ENCODE measurements at regions not wholly inside any gene's neighbourhood (a gene's known extent, or its start where the extent isn't known, plus 50 kb on each side); places are given as distances from the start of the nearest gene placed in this dataset.

GRCh38 chr2:239695106-239695727, 294.4 kb upstream of the HDAC4 start:
- no peak for DNase-seq (ENCODE audit: low read depth in 1 of 2, low spot score in 1 of 2)

GRCh38 chr2:239694487-239694886, 293.7 kb upstream of the HDAC4 start:
- DNase-seq (ENCODE audit: low read depth in 1 of 2, low spot score in 1 of 2), result no peak

- no peak for DNase-seq (ENCODE audit: low read depth in 1 of 2, low spot score in 1 of 2)
Observed at GRCh38 chr2:239693761-239694415, 293.1 kb upstream of the HDAC4 start.

GRCh38 chr2:239693330-239693729, 292.5 kb upstream of the HDAC4 start:
- DNase-seq (ENCODE audit: low read depth in 1 of 2, low spot score in 1 of 2), result no peak

GRCh38 chr2:239692919-239693318, 292.1 kb upstream of the HDAC4 start:
- no peak for DNase-seq (ENCODE audit: low read depth in 1 of 2, low spot score in 1 of 2)

GRCh38 chr2:239692362-239692851, 291.6 kb upstream of the HDAC4 start:
- DNase-seq (ENCODE audit: low read depth in 1 of 2, low spot score in 1 of 2), result no peak

- DNase-seq (ENCODE audit: low read depth in 1 of 2, low spot score in 1 of 2), result no peak
Observed at GRCh38 chr2:239691720-239692119, 290.9 kb upstream of the HDAC4 start.

- DNase-seq (ENCODE audit: low read depth in 1 of 2, low spot score in 1 of 2), result no peak
Observed at GRCh38 chr2:239690651-239691631, 290.1 kb upstream of the HDAC4 start.

GRCh38 chr2:239689985-239690384, 289.2 kb upstream of the HDAC4 start:
- DNase-seq (ENCODE audit: low read depth in 1 of 2, low spot score in 1 of 2), result no peak

- DNase-seq (ENCODE audit: low read depth in 1 of 2, low spot score in 1 of 2), result no peak
Observed at GRCh38 chr2:239689410-239689809, 288.6 kb upstream of the HDAC4 start.

- DNase-seq (ENCODE audit: low read depth in 1 of 2, low spot score in 1 of 2), result no peak
Observed at GRCh38 chr2:239688840-239689239, 288.0 kb upstream of the HDAC4 start.

- no peak for DNase-seq (ENCODE audit: low read depth in 1 of 2, low spot score in 1 of 2)
Observed at GRCh38 chr2:239688122-239688681, 287.4 kb upstream of the HDAC4 start.

GRCh38 chr2:239687441-239687840, 286.6 kb upstream of the HDAC4 start:
- DNase-seq (ENCODE audit: low read depth in 1 of 2, low spot score in 1 of 2), result no peak

GRCh38 chr2:239685965-239686364, 285.1 kb upstream of the HDAC4 start:
- DNase-seq (ENCODE audit: low read depth in 1 of 2, low spot score in 1 of 2), result no peak

GRCh38 chr2:239685556-239685955, 284.7 kb upstream of the HDAC4 start:
- DNase-seq (ENCODE audit: low read depth in 1 of 2, low spot score in 1 of 2), result no peak

GRCh38 chr2:239684996-239685395, 284.2 kb upstream of the HDAC4 start:
- no peak for DNase-seq (ENCODE audit: low read depth in 1 of 2, low spot score in 1 of 2)

GRCh38 chr2:239684271-239684810, 283.5 kb upstream of the HDAC4 start:
- no peak for DNase-seq (ENCODE audit: low read depth in 1 of 2, low spot score in 1 of 2)

GRCh38 chr2:239682518-239682917, 281.7 kb upstream of the HDAC4 start:
- no peak for DNase-seq (ENCODE audit: low read depth in 1 of 2, low spot score in 1 of 2)

- DNase-seq (ENCODE audit: low read depth in 1 of 2, low spot score in 1 of 2), result no peak
Observed at GRCh38 chr2:239679755-239680154, 278.9 kb upstream of the HDAC4 start.

GRCh38 chr2:239678666-239679296, 278.0 kb upstream of the HDAC4 start:
- DNase-seq (ENCODE audit: low read depth in 1 of 2, low spot score in 1 of 2), result no peak

- DNase-seq (ENCODE audit: low read depth in 1 of 2, low spot score in 1 of 2), result no peak
Observed at GRCh38 chr2:239678186-239678490, 277.3 kb upstream of the HDAC4 start.

Measured in activated T-helper 1 cell treated with anti-CD3 and anti-CD28 coated beads, Interleukin-2, amount 50 U/mL, for 16 hours (primary cell).